GM10266 (cell line): ENCODE measurements at regions not wholly inside any gene's neighbourhood (a gene's known extent, or its start where the extent isn't known, plus 50 kb on each side); places are given as distances from the start of the nearest gene placed in this dataset.

Source experiments
- DNase-seq: peaks from one replicate; pipeline ENCODE4 v3.0.0; 2012; ENCODE audit errors: extremely low spot score
- CTCF ChIP-seq: IDR thresholded peaks from 2 replicates; pipeline ENCODE4 v1.5.1; 2012; ENCODE audit warnings: mild to moderate bottlenecking, low read depth; ENCODE audit not compliant: control insufficient read depth, insufficient read depth; ENCODE audit errors: missing control alignments

GRCh38 chr22:48653306-48653705 is 1174.4 kb downstream of the BRD1 start:
- TF ChIP-seq CTCF, result no peak
- no peak for DNase-seq

GRCh38 chr22:48652796-48653195 is 1174.9 kb downstream of the BRD1 start:
- no peak for DNase-seq
- TF ChIP-seq CTCF, result no peak

DNA sequence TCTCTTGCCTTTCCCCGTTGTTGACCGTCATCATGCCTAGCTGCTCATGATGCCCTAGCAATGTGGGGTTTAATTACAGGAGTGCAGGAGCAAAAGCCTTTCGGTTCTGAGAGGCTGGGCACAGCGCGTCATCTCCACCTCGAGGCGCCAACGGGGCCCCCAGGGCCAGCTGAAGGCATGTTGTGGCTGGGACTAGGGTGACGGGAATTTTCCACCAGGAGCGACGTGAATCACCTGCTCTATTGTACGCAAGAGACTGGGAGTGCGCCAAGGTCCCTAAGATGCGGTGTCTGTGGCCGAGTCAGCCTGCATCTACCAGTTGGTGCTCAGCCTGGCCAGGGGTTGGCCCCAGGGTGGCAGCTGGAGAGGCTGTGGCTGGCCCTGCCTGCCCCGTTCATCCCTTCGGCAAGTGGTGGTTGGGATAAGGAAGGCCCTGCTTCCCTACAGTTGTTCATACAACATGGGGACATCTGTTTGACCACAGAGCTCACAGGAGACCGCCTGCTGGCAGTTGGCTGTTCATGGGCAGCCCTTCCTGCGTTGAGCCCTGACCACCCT is 1175.6 kb downstream of the BRD1 start:
- no peak for TF ChIP-seq CTCF
- no peak for DNase-seq

- DNase-seq, result no peak
- TF ChIP-seq CTCF, result no peak
Measured at GRCh38 chr22:48651036-48651890, 1176.4 kb downstream of the BRD1 start.

DNA sequence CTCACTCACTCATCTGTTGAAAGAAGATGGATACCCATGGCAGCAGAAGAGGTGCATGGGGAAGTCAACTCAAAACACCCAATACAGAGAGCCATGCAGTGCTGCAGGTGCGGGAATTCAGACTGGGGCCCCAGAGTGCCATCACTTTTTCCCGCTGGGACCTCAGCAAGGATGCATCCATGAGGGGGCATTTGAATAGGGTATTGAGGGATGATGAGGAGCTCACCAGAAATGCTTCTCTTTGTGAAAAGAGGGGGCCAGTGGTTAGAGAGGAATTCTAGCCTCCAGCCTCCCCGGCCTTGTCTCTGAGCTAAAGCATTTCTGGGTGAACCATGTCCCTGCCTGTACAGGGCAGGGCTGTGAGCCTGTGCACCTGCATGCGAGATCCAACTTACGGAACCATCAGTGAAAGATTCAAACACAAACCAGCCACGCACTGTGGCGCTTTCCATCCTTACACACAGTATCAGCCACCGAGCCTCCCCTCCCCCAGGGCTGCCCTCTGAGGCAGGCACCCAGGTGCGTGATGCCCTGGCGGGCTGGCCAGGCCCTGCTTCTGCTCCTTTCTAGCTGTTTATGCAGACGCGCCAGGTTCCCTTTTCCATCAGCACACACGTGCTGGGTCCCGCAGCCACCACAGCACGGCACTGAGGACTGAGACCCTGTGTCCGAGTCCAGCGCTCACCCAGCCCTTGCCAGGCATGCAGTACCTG is 1177.2 kb downstream of the BRD1 start:
- no peak for TF ChIP-seq CTCF
- no peak for DNase-seq

- no peak for TF ChIP-seq CTCF
- DNase-seq, result no peak
Measured at GRCh38 chr22:48649466-48649865, 1178.2 kb downstream of the BRD1 start.

DNA sequence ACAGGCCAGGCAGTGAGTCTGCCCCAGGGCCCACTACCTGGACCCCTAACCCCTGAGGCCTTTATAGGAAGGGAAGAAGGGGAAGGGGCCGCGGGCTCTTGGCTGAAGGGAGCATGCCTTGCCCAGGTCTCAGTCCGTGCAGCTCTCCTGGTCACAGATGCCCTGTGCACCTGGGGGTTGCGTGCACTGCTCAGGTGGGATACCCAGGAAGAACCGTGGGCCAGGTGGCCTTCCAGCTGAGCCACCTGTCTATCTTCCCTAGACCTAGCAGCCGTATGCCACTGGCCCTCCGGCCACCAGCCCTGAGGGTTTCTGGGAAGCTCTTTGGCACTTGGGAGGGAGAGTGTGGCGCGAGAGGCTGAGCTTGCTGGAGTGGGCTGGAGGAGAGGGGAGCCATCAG is 1178.6 kb downstream of the BRD1 start:
- no peak for TF ChIP-seq CTCF
- no peak for DNase-seq
